Hepatocyte (in vitro differentiated cells): ENCODE measurements at regions not wholly inside any gene's neighbourhood (a gene's known extent, or its start where the extent isn't known, plus 50 kb on each side); places are given as distances from the start of the nearest gene placed in this dataset.

Experiments used
- CTCF ChIP-seq: fragments of 200-600 bp; sonication (generic); IDR thresholded peaks from 2 replicates; pipeline ENCODE4 v1.5.1; 2016; ENCODE audit warnings: antibody characterized with exemption, mild to moderate bottlenecking; ENCODE audit not compliant: poor library complexity
- EZH2 ChIP-seq: fragments of 200-600 bp; sonication (generic); IDR thresholded peaks from 2 replicates; pipeline ENCODE4 v1.6.1; 2016; ENCODE audit warnings: antibody characterized with exemption, mild to moderate bottlenecking, borderline replicate concordance
- EZH2phosphoT487 ChIP-seq: fragments of 200-600 bp; sonication (generic); IDR thresholded peaks from one replicate; pipeline ENCODE4 v1.6.1; 2018; ENCODE audit warnings: antibody characterized with exemption, mild to moderate bottlenecking, low read depth, moderate library complexity; ENCODE audit not compliant: unreplicated experiment, severe bottlenecking

DNA sequence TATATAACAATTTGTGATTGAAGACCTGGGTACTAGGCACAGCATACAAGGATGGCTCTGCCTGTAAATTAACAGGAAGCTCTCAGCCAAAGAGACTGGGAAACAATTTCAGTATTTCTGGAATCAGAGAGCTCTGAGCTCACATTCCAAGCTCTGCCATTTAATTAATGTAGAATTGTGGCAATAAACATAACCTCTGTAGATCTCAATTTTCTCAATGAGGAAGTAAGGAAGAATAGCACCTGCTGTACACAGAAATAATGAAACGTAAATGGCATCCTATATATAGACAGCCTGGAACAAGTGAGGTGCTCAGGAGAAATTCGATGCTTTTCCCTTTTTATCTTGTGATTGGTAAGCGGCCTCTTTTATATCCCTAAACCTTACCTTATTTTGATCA, 538.5 kb upstream of the JAG1 start:
- TF ChIP-seq CTCF (no peak), EZH2 (no peak), EZH2phosphoT487 (no peak)
